GM12873 (cell line): ENCODE measurements at regions not wholly inside any gene's neighbourhood (a gene's known extent, or its start where the extent isn't known, plus 50 kb on each side); places are given as distances from the start of the nearest gene placed in this dataset.

Experiments
- TF ChIP-seq, protein P1 (sequence below): IDR thresholded peaks from 2 replicates; pipeline ENCODE4 v1.5.1; 2012; ENCODE audit warnings: low read depth, mild to moderate bottlenecking, moderate library complexity, low read length, control low read depth; ENCODE audit not compliant: insufficient read depth; ENCODE audit errors: missing control alignments

- TF ChIP-seq, protein P1, sequence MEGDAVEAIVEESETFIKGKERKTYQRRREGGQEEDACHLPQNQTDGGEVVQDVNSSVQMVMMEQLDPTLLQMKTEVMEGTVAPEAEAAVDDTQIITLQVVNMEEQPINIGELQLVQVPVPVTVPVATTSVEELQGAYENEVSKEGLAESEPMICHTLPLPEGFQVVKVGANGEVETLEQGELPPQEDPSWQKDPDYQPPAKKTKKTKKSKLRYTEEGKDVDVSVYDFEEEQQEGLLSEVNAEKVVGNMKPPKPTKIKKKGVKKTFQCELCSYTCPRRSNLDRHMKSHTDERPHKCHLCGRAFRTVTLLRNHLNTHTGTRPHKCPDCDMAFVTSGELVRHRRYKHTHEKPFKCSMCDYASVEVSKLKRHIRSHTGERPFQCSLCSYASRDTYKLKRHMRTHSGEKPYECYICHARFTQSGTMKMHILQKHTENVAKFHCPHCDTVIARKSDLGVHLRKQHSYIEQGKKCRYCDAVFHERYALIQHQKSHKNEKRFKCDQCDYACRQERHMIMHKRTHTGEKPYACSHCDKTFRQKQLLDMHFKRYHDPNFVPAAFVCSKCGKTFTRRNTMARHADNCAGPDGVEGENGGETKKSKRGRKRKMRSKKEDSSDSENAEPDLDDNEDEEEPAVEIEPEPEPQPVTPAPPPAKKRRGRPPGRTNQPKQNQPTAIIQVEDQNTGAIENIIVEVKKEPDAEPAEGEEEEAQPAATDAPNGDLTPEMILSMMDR: no peak
Observed at GRCh38 chr13:81396192-81396591, 1055.3 kb upstream of the SPRY2 start.

DNA sequence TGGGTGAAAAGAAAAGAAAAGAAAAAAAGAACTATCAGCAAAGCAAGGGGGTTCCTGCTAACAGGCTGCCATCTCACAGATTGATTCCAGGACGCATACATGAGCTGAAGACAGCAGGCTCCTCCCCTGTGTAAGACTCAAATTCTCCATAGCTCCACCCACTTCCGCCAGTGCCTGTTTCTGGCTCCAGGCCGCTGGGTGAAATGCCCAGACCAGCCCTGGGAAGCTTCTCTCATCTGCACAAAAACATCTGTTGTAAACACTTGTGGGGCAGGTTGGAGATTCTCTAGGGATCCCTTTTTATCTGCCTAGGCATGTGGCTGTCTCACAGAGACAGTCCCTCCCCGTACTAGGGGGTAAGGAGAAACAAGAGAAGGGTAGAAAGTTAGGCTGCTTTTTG lies 1054.4 kb upstream of the SPRY2 start:
- TF ChIP-seq, protein P1: no peak

DNA sequence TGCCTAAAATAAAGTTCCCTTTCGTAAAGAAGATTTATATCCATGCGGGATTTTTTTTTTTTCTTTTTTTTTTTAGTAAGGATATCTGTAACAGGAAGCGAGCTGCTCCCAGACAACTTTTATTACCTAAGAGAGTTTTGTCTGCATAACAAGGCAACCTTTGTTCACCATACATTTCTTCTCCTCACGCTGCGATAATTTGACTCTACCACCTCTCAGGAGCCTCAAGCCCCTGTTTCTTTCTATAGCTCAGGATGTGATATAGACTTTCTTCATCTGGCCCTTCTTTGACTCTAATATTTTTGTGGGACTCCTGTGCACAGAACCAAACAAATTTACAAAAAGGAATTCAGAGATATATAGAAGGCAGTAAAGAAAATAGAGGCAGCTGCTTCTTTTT lies 1053.7 kb upstream of the SPRY2 start:
- TF ChIP-seq, protein P1: no peak

DNA sequence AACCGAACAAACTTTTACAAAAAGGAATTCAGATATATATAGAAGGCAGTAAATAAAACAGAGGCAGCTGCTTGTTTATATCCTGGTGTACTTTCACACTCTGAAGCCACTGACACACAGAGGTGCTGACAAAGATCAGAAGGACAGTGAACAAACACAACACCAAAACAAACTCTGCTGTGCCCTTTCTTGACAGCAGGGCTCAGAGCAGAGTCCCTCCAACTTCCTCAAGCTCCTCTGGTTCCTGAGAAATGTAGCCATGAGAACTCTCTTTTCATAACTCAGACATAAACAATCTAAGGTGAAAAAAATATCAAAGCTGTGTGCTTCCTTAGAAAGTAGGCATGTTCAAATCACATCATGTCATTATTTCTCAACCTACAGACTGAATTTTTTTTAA lies 1052.8 kb upstream of the SPRY2 start:
- TF ChIP-seq, protein P1: no peak

GRCh38 chr13:81393110-81393509 lies 1052.2 kb upstream of the SPRY2 start:
- TF ChIP-seq, protein P1: no peak

DNA sequence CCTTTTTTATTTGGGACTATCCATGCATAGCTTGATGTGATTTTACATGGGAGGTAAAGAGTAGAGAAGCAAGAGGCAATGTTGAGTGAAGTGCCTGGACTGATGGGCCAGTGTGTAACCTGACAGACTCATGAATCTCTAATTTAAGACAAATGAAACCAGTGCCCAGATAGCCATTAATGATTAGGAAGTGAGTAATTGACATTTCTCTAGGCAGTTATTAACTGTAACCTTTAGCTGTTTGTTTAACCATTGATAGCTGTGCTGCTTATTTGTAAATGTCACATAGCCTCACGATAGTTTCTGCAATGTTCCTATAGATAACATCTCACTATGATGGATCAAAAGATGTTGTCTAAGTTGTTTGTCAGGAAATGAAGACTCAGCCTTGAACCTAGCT lies 1047.5 kb upstream of the SPRY2 start:
- TF ChIP-seq, protein P1: no peak

GRCh38 chr13:81383444-81383843 lies 1042.5 kb upstream of the SPRY2 start:
- TF ChIP-seq, protein P1: no peak
